GM21723 (cell line): ENCODE measurements at regions not wholly inside any gene's neighbourhood (a gene's known extent, or its start where the extent isn't known, plus 50 kb on each side); places are given as distances from the start of the nearest gene placed in this dataset.
"Not testable (repeated sequence)": the region's sequence is repeated elsewhere in the genome, so short reads cannot be mapped to it uniquely, and the experiment has no call there.

ENCODE experiments used
- ATAC-seq: cut with Tn5 transposase; IDR thresholded peaks from one replicate; pipeline ENCODE4 v1.9.1; 2021; ENCODE audit warnings: mild to moderate bottlenecking, moderate library complexity; ENCODE audit not compliant: unreplicated experiment

GRCh38 chr5:128711216-128711615 is 173.2 kb upstream of the FBN2 start:
- no peak for ATAC-seq

DNA sequence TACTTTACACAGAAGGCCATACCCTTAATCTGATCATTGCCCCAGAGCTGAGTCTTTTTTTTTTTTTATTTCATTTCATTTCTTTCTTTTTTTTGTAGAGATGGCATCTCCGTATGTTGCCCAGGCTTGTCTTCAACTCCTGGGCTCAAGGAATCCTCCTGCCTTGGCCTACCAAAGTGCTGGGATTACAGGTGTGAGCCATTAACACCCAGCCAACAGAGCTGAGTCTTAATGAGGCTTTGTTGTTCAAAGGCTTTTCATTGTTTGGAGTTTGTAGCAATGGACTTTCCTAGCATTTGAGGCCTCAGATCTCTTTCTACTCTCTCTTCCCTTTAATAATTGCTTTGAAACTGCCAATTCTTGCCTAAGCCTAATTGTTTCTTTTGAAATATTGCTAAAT is 176.5 kb upstream of the FBN2 start:
- no peak for ATAC-seq

DNA sequence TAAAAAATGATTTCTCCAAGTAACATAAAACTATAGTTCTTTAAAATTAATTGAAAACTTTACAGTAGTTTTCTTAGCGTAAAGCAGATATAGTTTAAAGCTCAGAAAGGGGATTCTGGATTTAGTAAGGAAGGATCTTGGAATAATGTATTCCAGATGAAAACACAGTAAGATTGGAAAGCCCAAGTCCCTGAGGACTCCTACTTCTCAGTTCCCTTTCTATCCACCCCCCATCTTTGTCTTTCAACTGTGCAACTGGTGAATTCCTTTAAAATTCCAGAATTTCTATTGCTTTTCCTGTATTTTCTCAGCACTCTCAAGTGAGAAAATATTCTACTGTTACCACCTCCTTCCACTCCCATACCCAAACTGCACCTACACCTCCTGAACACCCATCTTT is 184.5 kb upstream of the FBN2 start:
- ATAC-seq = no peak

DNA sequence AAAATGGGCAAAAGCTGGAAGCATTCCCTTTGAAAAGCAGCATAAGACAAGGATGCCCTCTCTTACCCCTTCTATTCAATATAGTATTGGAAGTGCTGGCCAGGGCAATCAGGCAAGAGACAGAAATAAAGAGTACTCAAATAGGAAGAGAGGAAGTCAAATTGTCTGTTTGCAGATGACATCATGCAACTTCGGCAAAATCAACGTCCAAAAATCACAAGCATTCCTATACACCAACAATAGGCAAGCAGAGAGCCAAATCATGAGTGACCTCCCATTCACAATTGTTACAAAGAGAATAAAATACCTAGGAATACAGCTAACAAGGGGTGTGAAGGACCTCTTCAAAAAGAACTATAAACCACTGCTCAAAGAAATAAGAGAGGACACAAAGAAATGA is 192.0 kb upstream of the FBN2 start:
- not testable (repeated sequence) for ATAC-seq

DNA sequence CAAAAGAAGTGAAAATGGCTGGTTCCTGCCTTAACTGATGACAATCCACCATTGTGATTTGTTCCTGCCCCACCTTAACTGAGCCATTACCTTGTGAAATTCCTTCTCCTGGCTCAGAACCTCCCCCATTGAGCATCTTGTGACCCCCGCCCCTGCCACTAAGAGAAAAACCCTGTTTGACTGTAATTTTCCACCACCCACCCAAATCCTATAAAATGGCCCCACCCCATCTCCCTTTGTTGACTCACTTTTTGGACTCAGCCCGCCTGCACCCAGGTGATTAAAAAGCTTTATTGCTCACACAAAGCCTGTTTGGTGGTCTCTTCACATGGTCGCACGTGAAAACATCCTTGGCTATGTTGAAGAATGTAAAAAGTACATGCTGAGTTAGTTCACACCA is 197.6 kb upstream of the FBN2 start:
- ATAC-seq = not testable (repeated sequence)

DNA sequence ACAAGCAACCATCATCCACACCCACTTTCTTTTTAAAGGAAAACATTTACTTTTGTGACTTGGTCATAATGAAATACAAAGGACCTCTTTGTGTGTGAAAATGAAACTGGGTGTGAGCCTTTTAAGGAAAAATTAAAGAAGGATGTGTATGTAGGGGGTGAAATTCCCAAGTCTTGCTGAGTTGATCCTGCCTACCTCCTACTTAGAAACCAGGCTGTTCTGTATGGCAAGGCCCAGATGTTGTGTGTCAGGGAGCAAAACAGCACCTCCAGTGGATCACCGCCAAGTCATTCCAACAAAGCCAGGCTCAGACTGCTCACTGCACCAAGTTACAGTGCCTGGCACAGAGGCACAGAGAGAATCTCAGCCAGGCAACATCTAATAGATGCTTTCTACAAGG is 198.5 kb upstream of the FBN2 start:
- ATAC-seq = no peak

DNA sequence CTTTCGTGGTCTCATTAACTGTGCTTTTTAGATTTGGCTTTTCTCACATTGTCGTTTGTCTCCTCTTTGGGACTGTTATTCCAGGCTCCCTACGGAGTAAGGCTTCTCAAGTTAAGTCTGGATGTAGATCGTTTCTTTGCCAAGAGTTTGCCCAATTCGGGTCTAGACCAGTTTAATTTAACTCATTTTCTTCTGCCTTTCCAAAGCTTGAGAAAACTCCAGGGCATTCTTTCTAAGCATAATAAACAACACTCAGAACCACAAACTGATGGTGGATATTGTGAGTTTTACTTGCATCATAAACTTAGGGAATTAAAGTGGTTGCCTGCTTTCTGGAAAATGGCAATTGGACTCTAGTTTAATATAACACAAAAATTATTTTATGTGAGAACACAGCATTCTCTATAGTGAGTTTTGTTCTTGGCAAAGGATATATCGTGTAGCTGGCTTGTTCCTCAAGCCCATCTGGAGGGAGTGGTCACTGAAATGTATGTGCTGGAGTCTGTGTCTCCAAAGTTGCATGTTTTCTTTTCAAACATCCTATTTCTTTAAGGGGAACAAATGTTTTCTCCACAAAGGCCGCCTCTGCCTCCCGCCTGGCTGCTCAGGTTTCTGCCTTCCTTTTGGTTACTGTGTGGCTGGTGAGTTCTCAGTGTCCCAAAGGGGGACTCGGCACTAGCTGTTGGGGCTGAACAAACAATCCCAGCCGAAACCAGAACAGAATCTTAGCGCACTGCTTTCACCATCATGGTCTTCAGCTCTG is 211.3 kb upstream of the FBN2 start:
- ATAC-seq = no peak

GRCh38 chr5:128750155-128750554 is 212.1 kb upstream of the FBN2 start:
- no peak for ATAC-seq

DNA sequence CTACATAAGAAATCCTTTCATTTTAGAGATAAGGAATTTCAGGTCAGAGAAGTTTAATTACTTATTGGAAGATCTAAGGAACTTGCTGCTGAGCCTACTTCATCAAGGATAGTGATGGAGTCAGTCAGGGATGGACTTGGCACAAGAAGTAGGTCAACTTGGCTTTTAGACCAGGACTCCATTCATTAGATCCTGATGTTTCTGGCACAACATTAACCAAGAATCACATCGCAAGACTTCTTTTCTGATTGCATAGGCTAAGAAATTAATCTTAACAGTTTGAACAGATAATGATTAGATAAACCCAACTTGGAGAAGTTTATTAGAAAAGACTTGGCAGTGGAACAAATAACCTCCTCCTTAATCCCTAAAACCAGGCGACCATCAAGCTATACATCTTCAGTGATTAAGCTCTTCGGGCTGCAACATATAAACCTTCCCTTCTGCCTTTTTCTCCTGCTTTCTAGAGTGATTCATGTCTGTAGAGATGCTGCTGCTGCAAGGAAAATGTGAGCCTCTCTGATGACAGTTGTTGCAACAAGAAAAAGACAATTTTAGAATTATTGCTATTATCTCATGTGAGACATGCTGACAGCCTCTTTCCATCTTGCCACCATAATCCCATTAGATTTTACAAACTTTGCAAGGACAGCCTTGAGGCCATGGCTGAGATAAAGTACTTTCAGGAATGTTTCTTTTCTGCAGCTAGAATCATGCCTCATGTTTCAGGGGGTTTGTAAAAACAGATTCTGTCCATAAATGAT is 207.9 kb upstream of the SLC27A6 start:
- ATAC-seq = no peak

- no peak for ATAC-seq
These were observed 202.5 kb upstream of the SLC27A6 start for GRCh38 chr5:128762661-128763306.

DNA sequence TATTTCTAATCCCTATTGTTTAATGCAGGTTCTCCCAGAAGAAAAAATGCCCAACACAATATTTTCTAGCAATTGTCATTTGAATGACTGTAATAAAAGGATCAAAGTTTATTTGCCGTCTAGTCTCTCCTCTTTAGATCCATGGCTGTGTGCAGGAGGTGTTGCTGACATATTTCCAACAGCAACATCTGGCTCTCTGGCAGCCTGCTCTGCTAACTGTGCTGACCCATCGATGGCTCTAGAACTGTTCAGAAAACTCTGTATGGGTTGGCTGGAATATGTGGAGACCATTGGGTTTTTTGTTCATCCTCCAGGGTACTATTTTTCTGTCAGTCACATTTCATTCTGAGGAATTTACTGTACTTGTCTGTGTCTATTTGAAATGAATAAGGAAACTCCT is 202.0 kb upstream of the SLC27A6 start:
- ATAC-seq = no peak

DNA sequence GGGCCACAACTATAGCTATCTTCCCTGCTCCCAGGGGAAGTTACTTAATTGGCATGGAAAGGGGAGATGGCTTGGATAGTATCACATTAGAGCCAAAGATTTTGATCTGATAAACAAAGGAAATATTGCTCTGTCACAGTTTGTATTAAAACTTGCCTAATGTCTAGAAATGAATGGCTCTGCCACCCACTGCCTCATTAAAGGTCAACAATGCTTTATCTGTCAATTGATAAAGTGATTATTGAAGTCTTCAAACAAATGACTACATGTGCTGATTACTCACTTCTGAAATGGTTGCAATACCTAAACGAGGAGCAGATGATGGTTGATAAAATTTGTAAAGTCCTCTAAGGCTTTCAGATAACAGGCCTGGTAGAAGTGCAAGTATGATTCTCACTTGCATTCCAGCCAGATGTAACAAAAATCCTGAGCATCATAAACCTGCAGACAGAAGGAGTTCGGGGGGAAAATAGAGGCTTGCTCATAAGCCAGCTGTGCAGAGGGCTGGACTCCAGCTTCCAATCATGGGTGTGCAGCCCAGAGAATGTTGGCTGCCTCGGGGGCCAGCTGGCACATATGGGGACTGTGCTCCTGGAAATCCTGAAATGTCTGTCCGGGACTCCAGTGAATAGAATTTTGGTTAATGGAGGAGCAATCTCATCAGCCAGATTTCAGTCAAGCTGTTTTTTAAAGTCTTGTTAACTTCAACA is 200.5 kb upstream of the SLC27A6 start:
- no peak for ATAC-seq

GRCh38 chr5:128765448-128766061 is 199.7 kb upstream of the SLC27A6 start:
- no peak for ATAC-seq

DNA sequence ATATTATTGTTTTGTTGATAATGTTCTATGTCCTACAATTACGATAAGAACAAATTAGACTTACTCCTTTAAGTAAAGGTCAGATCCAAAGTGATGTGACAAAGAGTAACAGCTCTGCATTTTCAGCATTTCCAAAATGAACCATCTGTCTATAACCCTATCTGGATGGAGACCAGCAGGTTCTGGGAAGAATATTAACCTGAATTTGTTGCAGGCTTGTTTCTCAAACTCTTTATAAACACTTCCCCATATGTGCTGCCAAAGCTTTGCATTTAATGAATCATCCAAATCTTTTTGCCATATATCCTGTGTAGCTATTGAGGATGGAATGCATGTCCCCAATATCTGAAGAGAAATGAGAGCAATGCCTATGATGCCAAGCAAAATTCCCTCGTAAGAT is 198.9 kb upstream of the SLC27A6 start:
- no peak for ATAC-seq

DNA sequence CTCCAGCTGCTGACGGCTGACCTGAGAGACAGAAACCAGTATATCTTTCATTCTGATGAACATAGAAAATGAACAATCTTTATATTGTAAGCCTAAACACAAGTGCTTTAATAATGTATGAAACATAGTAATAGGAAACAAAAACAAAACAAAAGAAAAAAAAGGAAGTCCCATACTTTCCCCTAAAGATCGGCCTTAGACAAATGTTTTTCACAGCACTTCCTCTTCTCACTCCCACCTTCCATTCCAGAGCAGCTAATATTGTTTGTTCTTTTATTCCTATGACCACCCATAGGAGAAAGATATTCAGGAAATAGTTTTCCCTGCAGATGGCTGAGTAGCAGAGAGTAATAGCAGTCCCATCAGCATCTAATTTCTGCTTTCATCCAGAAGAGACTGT is 194.4 kb upstream of the SLC27A6 start:
- ATAC-seq = no peak

- no peak for ATAC-seq
These were observed 192.9 kb upstream of the SLC27A6 start for GRCh38 chr5:128772356-128772755.

DNA sequence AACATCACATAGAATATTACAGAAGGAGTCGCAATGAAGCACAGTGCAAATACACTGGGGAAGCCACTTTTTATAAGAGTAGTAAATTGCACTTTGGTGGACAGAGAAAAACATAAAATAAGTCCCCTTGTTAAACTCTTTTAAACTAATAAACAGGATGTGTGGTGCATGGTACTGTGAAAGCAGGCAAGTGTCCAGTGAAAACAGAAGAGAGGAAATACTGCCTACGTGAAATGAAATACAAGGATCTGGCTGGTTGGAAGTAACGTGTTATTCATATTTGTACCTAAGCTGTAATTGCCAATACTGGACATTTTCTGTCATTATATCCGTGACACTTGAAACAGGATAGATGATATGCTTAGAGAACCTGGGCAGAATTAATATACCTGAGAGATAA is 191.9 kb upstream of the SLC27A6 start:
- no peak for ATAC-seq

DNA sequence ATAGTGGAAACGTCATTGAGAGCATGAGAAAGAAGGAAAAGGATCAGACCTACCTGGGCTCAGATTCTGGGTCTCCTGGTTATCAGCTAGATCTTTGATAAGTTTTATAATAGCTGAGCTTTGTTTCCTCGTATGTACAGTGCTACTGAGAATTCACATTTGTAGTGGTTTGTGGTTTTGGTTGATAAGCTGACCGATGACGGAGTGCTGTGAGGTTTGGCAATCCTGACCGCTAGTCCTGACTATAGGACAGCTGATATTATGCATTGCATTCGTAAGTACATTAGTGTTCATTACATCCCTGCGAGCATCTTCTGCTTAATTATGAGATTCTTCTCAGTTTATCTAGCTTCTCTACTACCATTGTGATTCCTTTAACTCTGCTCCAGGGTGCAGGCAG is 190.7 kb upstream of the SLC27A6 start:
- ATAC-seq = no peak

GRCh38 chr5:128775558-128775957 is 189.7 kb upstream of the SLC27A6 start:
- no peak for ATAC-seq

DNA sequence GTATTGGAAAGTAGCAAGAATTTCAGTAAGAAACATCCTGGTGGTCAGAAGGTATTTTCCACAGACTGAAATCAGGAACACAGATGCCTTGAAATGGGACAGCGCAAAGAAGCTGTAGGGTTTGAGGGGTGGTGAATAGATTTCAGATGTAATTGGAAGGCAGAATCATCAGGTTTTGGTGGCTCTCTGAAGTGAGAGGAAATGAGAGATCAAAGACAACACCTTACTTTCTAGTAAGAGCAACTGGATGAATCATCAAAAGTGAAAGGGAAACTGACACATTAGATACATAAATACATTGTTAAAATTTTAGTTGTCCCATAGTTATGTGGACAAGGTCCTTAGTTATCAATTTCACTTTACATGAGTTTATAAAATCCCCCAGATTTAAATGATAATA is 188.2 kb upstream of the SLC27A6 start:
- peak; percentile 93 for ATAC-seq

DNA sequence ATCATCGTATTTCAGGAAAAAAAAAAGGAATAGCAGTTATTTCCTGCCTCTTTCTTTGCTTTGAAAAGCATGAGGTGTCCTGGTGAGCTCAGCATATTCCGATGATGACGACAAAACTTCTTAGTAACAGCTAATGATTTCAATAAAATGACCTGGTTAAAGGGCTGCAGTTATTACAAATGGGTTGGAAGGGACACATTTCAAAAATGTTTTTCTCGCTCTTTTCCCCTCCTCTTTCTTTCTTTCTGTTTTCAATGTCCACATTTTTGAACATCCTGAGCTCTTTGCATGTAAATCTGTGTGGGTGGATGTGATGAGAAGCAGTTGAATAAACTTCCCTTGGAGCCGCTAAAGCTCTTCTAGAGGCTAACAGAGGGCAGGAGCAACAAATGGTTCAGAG is 186.8 kb upstream of the SLC27A6 start:
- ATAC-seq = no peak
